AG10803 (cell line): ENCODE measurements at regions not wholly inside any gene's neighbourhood (a gene's known extent, or its start where the extent isn't known, plus 50 kb on each side); places are given as distances from the start of the nearest gene placed in this dataset.

Experiments
- DNase-seq: peaks from one replicate; pipeline ENCODE4 v3.0.0; 2010; ENCODE audit warnings: low read depth
- H3K4me3 ChIP-seq: 2 replicates; pipeline ENCODE4 v1.5.1; 2011; ENCODE audit warnings: mild to moderate bottlenecking, low read length, control low read depth
- TF ChIP-seq, protein P1 (sequence below): conservative IDR thresholded peaks from 2 replicates; pipeline ENCODE4 v1.5.1; 2011; ENCODE audit warnings: mild to moderate bottlenecking, low read length, control low read depth, inconsistent platforms

DNA sequence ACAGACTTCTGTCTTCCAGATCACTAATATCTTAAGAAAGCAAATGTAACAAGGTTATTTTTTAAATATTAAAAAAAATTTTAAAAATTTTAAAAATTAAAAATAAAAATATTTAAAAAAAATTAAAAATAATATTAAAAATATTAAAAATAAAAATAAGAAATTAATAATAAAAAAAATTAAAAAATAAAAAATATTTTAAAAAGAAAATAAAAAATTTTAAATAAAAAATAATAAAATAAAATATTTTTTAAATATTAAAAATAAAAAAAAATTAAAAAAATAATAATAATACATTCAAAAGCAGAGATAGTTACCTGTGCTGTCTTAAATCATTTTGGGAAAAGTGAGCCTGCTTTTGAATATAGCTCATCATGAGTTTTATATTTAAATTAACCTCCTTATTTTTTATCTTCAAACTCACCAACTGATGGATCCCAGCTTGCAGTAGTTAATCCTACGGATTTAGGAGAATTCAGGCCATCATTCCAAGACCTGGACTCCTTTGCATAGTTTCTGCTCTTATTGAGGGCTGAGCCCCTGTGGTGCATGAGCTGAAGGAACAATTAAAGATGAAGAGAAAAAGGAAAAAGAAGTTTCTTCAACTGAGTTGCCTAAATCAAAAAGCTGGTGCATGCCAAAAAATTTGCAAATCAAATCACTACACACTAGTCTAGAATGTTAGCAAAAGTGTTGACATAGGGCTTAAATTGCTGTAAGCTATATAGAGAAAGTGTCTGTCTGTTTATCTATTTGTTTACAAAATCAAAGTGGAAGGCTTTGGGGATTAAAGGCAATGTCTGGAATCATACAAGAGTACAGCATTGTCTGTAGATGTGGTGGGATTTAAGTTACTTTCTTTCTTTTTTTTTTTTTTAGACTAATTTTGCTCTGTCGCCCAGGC lies 50.5 kb upstream of the ZNF438 start:
- TF ChIP-seq, protein P1, sequence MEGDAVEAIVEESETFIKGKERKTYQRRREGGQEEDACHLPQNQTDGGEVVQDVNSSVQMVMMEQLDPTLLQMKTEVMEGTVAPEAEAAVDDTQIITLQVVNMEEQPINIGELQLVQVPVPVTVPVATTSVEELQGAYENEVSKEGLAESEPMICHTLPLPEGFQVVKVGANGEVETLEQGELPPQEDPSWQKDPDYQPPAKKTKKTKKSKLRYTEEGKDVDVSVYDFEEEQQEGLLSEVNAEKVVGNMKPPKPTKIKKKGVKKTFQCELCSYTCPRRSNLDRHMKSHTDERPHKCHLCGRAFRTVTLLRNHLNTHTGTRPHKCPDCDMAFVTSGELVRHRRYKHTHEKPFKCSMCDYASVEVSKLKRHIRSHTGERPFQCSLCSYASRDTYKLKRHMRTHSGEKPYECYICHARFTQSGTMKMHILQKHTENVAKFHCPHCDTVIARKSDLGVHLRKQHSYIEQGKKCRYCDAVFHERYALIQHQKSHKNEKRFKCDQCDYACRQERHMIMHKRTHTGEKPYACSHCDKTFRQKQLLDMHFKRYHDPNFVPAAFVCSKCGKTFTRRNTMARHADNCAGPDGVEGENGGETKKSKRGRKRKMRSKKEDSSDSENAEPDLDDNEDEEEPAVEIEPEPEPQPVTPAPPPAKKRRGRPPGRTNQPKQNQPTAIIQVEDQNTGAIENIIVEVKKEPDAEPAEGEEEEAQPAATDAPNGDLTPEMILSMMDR: no peak
- H3K4me3 ChIP-seq: no peak overlapping the region
- no peak for DNase-seq

DNA sequence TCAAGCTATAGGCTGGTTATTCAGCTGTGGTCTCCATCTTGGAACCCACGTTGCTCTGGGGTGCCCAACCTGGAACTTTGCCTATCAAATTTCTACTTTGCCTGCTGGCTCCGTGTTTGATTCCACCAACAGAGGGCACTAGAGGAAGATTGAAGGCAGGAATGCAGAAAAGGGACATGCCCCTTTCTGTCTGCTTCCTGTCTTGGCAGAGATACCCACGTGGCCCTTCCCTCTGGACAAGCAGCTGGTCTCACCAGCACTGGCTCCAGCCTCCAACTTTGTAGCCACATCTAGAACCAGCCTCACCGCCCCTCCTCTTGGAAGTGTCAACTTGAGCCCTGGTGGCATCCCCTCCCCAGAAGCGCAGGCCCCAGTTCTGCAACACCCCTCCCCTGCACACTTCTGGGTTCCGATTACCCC lies 52.1 kb upstream of the ZNF438 start:
- peak; percentile 48 for DNase-seq
- TF ChIP-seq, protein P1: peak; percentile 40
- no peak overlapping the region for H3K4me3 ChIP-seq

DNA sequence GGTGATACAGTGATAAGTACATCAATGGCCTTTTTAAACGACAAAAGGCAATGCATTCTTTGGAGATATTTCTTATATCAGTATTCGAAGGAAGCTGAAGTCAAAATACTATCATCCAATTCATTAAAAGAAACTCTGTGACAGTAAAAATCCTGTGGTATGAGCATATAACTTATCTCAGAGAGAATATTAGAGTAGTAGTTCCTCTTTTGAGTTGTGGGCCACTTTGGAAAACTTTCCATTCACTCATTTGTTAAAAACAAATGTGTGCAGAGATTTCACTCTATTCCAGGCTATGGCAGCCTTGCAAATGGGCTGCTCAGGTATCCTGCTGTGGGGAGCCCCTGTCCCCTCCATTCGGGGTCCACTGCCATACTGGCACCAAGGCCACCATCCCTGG lies 55.3 kb upstream of the ZNF438 start:
- DNase-seq: no peak
- TF ChIP-seq, protein P1: no peak
- no peak overlapping the region for H3K4me3 ChIP-seq

DNA sequence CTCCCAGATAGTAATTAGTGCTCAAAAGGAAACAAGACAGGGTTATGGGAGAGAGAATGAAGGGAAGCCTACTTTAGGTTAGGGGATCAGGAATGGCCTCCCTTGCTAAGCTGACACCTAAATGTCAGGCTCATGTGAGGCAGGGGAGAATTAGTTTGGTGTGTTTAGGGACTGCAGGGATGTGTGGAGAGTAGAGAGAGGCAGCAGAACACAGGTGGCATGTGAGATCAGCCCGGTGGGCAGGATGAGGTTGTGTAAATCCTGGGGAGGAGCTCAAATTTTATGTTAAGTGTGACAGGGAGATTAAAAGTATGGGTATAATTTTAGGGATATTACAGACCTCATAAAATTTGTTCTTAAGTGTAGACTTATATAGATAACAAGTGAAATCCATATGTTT lies 56.2 kb upstream of the ZNF438 start:
- H3K4me3 ChIP-seq: no peak overlapping the region
- TF ChIP-seq, protein P1: no peak
- no peak for DNase-seq

DNA sequence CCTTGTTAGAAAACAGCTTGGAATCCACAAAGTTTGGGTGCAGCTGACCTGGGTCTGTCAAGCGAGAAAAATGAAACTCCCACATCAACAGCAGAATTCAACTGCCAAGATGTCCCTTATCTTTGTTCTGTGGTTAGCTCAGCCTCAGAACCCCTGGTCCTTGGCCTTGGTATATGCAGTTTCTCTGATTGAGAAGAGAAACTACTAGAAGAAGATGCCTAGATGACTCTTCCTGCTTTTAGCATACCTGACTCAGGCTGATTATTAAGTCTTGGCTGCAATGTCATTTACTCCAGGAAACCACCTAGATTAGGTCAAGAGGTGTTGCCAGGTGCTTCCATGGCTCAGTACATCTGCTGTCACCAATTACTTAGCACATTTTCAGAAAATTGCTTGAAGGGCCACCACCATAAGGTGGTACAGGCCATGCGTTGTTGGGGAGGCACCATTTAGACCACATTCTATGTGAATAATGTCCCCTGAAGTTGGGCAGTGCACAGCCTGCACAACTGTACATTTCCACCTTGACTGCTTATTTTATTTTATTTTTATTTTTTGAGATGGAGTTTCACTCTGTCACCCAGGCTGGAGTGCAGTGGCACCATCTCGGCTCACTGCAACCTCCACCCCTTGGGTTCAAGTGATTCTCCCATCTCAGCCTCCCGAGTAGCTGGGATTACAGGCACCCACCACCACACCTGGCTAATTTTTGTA lies 59.4 kb upstream of the ZNF438 start:
- TF ChIP-seq, protein P1: no peak
- no peak for DNase-seq
- no peak overlapping the region for H3K4me3 ChIP-seq

DNA sequence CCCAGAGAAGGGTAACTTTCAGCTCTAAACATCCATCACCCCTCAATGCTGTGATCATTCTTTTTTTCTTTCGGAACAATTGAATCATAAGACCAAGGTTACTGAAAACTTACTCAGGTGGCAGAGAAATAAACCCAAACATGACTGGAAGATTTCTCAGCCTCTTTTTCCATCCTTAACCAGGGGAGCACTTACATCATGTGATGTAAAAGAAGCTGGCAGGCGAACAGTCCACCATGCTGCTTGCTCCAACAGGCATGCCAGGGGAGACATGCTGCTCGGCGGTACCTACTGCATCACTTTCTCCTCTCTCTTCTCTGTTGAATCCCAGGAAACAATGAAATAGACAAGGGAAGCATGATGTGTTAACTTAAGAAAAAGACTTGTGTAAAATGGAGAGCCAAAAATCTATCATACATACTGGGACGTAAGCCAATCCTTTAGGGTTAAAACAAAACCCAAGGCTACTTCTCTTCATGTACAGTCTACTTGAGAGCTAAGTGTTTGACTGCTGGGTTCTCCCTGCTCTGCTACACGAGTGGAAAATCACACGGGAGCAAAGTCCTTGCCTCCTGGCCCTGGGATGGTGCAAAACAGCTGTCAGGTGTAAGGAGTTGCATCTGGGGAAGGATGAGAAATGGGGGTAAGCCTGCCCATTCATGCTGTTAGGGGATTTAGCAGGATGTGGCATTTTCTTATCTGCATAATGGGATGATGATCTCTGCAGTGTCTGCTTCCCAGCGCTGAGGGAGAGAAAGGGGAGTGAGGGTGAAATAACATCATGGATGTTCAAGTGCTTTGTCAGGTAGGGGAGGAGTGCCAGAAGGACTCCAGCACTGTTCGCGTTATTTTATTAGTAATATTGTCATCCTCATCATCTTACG lies 64.3 kb upstream of the ZNF438 start:
- TF ChIP-seq, protein P1: no peak
- H3K4me3 ChIP-seq: no peak overlapping the region
- no peak for DNase-seq
